Stimulated activated effector memory CD8-positive, alpha-beta T cell treated with anti-CD3 and anti-CD28 coated beads, Interleukin-12 subunit alpha, Interleukin-12 subunit beta, amount 100 ng/mL, for 72 hours (primary cell): ENCODE measurements at regions not wholly inside any gene's neighbourhood (a gene's known extent, or its start where the extent isn't known, plus 50 kb on each side); places are given as distances from the start of the nearest gene placed in this dataset.
"Not testable (repeated sequence)": the region's sequence is repeated elsewhere in the genome, so short reads cannot be mapped to it uniquely, and the experiment has no call there.

ENCODE experiments used
- ATAC-seq: fragments of 150-1000 bp; cut with Tn5 transposase; 2 replicates; pipeline ENCODE4 v1.10.0; 2021
- DNase-seq, 2 donors: peaks; one replicate each; pipeline ENCODE4 v3.0.0; 2021 to 2022; ENCODE audit warnings: low spot score in 2 of 2
- H3K27ac Mint-ChIP-seq: one replicate; pipeline ENCODE4 v1.8.0; 2022; ENCODE audit warnings: mild to moderate bottlenecking, mixed read lengths
- H3K36me3 Mint-ChIP-seq: one replicate; pipeline ENCODE4 v1.8.0; 2022; ENCODE audit warnings: mild to moderate bottlenecking, mixed read lengths
- H3K4me1 Mint-ChIP-seq: one replicate; pipeline ENCODE4 v1.8.0; 2022; ENCODE audit warnings: mixed read lengths
- H3K4me3 Mint-ChIP-seq: one replicate; pipeline ENCODE4 v1.8.0; 2022; ENCODE audit warnings: mild to moderate bottlenecking, mixed read lengths
- H3K9me3 Mint-ChIP-seq: one replicate; pipeline ENCODE4 v1.8.0; 2022; ENCODE audit warnings: mixed read lengths

DNA sequence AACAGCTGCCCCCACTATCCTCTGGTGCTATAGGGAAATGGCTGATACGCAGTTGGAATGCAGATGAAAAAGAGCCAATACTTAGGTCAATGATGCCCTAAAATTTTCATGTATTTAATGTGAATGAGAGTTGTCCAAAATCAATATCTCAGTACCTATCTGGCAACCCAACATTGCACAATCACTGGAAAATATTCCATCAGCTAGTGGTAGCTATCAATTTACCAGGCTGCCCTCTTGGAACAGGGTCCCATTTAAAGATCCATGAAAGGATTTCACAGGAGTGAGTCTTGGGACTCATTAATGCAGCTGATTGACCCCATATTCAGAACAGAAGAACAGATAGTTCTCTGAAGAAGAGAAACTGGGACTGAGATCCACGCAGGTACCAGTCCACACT is 638.9 kb downstream of the SMARCA1 start:
- H3K4me3 Mint-ChIP-seq: no peak overlapping the region
- no peaks in the 10 kb centered on the region for H3K4me1 Mint-ChIP-seq
- no peaks in the 10 kb centered on the region for H3K9me3 Mint-ChIP-seq
- H3K27ac Mint-ChIP-seq: no peak overlapping the region
- no peaks in the 10 kb centered on the region for H3K36me3 Mint-ChIP-seq
- ATAC-seq: no peak
- no peak for DNase-seq

DNA sequence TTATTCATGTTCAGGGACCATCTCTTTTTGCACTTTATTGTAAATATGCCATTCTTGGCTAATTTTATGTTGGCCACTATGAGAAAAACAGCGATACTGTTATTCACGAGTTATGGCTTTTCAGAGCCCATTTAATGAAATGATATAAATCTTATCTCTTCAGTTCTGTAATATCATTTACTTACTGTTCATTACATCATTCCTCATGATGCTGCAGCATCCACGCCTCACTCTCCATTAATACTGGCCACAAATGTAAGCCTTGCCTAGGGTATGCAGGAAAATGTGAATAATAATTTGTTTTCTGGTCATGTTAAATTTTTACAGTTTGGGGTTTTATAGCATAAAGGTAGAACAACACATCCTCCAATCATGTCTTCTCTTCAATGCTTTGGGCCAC is 639.6 kb downstream of the SMARCA1 start:
- DNase-seq (no peak), ATAC-seq (no peak)
- no peaks in the 10 kb centered on the region for H3K4me1 Mint-ChIP-seq
- no peak overlapping the region for H3K4me3 Mint-ChIP-seq
- no peak overlapping the region for H3K27ac Mint-ChIP-seq
- H3K9me3 Mint-ChIP-seq: no peaks in the 10 kb centered on the region
- no peaks in the 10 kb centered on the region for H3K36me3 Mint-ChIP-seq

DNA sequence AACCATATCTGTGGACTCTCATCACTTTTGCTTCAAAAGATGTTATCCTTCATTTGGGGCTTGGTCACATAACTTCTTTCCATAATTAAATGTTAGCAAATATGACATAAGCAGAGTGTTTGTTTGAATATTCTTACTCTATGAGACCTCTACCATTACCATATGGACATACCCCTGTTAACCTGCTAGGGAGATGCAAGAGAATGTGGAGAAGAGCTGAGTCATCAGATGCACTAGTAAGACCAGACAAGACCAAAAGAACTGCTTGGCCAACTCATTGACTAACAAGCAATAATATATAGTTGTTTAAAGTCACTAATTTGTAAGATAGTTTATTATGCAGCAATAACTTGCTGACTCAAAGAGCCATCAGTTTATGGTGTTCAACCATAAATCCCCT is 652.9 kb downstream of the SMARCA1 start:
- H3K4me1 Mint-ChIP-seq: no peaks in the 10 kb centered on the region
- no peak overlapping the region for H3K4me3 Mint-ChIP-seq
- ATAC-seq: no peak
- H3K36me3 Mint-ChIP-seq: no peaks in the 10 kb centered on the region
- no peak for DNase-seq
- no peak overlapping the region for H3K27ac Mint-ChIP-seq
- no peaks in the 10 kb centered on the region for H3K9me3 Mint-ChIP-seq

DNA sequence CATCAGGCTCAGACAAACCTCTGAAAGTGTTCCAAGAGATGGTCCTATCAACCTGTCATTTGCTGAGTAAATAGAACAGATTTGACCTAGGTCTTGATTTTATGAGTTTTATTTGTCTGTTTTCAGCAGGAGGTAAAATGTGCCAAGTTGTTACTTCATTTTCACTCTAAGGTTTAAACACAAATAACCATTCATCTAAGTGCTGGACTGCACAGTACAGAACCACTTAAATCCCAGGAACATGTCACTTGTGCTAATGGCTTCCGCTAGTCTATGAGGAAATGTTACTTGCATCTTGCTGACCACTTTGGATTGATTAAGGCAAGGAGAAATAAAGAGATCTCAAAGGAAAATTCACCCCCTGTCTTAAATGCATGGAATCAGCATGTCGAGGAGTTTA is 660.7 kb downstream of the SMARCA1 start:
- ATAC-seq (no peak), DNase-seq (no peak)
- no peak overlapping the region for H3K4me3 Mint-ChIP-seq
- H3K4me1 Mint-ChIP-seq: no peaks in the 10 kb centered on the region
- H3K27ac Mint-ChIP-seq: no peak overlapping the region
- H3K9me3 Mint-ChIP-seq: no peaks in the 10 kb centered on the region
- no peaks in the 10 kb centered on the region for H3K36me3 Mint-ChIP-seq

DNA sequence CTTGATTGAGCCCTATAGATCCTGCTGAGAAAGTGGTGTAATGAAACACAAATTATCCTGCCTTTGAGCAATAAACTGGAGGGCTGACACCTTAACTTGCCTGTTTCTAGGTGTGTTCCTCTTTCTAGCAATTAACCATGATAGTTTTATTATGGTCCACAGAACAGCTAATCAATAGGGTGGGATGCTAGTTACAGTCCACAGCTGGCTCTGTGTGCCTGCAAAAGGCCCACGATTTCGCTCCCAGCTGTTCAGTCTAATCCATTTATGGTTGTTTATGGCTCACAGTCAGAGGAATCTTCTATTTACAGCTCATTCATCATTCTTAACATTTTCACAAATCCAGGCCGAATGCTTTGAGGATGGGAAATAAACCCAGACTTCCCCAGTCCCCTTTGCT is 674.9 kb downstream of the SMARCA1 start:
- ATAC-seq (no peak), DNase-seq (no peak)
- no peaks in the 10 kb centered on the region for H3K36me3 Mint-ChIP-seq
- no peaks in the 10 kb centered on the region for H3K4me1 Mint-ChIP-seq
- H3K27ac Mint-ChIP-seq: no peak overlapping the region
- H3K9me3 Mint-ChIP-seq: peaks cover 4% of the 10 kb centered on the region
- H3K4me3 Mint-ChIP-seq: no peak overlapping the region

DNA sequence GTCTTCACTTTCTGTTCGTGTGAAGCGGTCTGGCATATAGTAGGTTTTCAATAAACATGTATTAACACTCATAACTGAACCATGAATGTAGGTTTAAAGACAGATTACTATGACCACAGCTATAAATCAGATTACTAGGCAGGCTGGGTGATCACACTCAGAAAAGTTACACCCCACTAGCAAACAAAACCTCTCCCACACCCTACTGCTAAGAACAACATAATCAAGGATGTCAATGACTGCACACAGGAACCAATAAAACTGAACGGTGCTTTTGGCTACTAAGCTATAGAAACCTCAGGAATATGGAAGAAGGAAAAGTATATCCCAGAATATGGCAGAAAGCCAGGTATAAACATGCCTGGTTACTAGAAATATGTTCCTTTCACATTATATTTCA is 676.9 kb downstream of the SMARCA1 start:
- ATAC-seq (no peak), DNase-seq (no peak)
- Mint-ChIP-seq H3K4me3 (no peak overlapping the region), H3K36me3 (no peaks in the 10 kb centered on the region), H3K4me1 (no peaks in the 10 kb centered on the region), H3K9me3 (no peaks in the 10 kb centered on the region), H3K27ac (no peak overlapping the region)

DNA sequence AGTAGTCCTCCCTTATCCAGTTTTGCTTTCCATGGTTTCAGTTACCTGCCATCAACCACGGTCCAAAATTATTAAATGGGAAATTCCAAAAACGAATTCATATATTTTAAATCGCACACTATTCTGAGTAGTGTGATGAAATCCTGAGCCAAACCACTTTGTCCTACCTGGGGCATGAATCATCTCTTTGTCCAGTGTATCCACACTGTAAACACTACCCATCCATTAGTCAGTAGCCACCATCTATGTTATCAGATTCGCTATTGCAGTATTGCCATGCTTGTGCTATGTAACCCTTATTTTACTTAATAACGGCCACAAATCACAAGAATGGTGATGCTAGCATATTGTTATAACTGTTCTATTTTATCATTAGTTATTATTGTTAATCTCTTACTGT is 704.6 kb downstream of the SMARCA1 start:
- Mint-ChIP-seq H3K27ac (no peak overlapping the region), H3K4me1 (no peaks in the 10 kb centered on the region), H3K36me3 (no peaks in the 10 kb centered on the region), H3K4me3 (no peak overlapping the region), H3K9me3 (no peaks in the 10 kb centered on the region)
- DNase-seq (no peak), ATAC-seq (no peak)

DNA sequence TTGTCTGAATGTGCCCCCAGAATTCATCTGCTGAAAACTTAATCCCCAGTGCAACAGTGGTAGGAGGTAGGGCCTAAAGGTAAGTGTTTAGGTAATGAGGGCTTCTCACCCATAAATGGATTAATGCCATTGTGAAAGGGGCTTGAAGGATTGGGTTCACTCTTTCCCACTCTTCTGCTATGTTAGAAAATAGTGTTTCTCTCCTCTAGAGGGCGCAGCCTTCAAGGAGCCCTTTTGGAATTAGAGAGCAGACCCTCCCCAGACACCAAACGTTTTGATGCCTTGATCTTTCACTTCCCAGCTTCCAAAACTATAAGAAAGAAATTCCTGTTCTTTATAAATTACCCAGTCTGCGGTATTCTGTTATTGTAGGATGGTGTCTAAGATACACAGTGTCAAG is 706.4 kb downstream of the SMARCA1 start:
- H3K36me3 Mint-ChIP-seq: no peaks in the 10 kb centered on the region
- no peak for ATAC-seq

DNA sequence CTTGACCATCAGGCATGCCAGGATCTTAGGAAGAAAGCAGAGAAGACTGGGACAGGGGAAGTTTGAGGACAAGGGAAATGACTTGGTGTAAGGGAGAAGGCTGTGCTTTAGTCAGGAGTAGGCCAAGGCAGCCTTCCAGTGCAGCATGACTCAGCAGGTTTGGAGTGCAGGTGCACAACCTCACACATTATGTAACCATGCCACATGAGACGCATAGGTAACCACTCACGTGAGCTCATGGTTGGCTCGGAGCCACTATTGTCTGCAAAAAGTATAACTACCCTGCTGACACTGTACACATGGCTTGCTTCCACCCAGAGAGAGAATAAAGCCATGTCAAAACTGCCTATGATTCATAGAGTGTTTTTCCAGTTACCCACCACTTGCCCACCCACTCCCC is 715.9 kb downstream of the SMARCA1 start:
- no peaks in the 10 kb centered on the region for H3K36me3 Mint-ChIP-seq
- no peak overlapping the region for H3K4me3 Mint-ChIP-seq
- no peak overlapping the region for H3K27ac Mint-ChIP-seq
- DNase-seq: no peak
- ATAC-seq: no peak
- H3K4me1 Mint-ChIP-seq: no peaks in the 10 kb centered on the region
- peaks cover 3% of the 10 kb centered on the region for H3K9me3 Mint-ChIP-seq

More for the DNA sequence above, 706.4 kb downstream of the SMARCA1 start:
- no peaks in the 10 kb centered on the region for H3K9me3 Mint-ChIP-seq
- no peak for DNase-seq
- H3K27ac Mint-ChIP-seq: no peak overlapping the region
- no peaks in the 10 kb centered on the region for H3K4me1 Mint-ChIP-seq
- H3K4me3 Mint-ChIP-seq: no peak overlapping the region

DNA sequence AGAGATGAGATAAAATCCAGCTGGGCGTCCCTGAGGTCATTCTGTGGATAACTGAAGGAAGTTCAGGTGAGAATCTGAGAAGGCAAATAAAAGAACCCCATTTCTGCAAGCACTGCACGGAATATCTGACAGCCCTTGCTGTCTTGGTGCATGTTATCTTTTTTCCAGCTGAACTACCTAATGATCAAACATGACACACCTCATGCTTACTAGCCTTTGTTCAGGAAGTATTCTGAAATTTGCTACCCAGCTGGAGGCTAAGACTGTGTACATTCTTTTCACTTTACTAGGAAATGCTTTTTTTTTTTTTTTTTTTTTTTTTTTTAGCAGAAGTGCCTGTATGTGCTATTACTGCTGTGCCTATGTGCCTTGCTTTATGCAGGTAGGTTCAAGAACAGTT is 718.1 kb downstream of the SMARCA1 start:
- no peaks in the 10 kb centered on the region for H3K4me1 Mint-ChIP-seq
- DNase-seq: no peak
- no peaks in the 10 kb centered on the region for H3K36me3 Mint-ChIP-seq
- H3K9me3 Mint-ChIP-seq: peaks cover 5% of the 10 kb centered on the region
- no peak overlapping the region for H3K4me3 Mint-ChIP-seq
- no peak overlapping the region for H3K27ac Mint-ChIP-seq
- ATAC-seq: no peak

DNA sequence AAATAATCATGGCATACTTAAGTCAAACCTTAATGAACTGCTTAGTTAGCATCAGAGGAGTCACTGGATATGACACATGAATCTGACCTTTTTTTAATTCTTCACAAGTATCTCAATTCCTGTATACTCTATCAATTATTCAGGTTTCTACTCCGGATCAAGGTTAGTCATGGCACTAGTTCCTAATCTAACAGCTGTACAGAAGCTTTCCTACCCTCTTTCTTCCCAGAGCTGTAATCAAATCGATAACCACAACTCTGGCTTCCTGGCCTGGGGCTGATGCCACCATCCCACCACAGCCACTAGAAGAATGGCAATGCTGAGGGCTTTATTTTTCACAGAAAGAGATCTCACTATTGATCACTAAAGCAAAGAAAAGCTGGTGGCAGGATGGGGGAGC is 718.5 kb downstream of the SMARCA1 start:
- H3K9me3 Mint-ChIP-seq: peaks cover 5% of the 10 kb centered on the region
- DNase-seq (no peak), ATAC-seq (no peak)
- H3K4me1 Mint-ChIP-seq: no peaks in the 10 kb centered on the region
- H3K27ac Mint-ChIP-seq: no peak overlapping the region
- no peak overlapping the region for H3K4me3 Mint-ChIP-seq
- H3K36me3 Mint-ChIP-seq: no peaks in the 10 kb centered on the region

DNA sequence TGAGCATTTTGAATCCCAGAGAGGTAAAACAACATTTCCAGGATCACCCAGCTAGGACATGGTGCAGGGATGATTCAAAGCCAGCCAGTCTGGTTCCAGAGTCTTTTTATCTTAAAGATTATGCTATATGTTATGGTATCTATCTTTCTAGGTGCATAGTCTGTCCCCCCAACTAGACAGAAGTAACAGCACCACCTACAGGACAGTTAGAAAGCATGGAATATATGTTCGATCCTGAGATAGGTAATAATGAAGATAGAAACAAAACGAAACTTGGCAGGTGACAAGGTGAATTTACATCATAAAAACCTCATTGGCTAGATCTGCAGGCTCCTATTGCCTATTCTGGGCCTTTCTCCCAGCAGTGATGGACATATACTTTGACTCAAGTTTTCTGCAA is 723.2 kb downstream of the SMARCA1 start:
- Mint-ChIP-seq H3K36me3 (no peaks in the 10 kb centered on the region), H3K4me3 (no peak overlapping the region)
- DNase-seq: no peak

DNA sequence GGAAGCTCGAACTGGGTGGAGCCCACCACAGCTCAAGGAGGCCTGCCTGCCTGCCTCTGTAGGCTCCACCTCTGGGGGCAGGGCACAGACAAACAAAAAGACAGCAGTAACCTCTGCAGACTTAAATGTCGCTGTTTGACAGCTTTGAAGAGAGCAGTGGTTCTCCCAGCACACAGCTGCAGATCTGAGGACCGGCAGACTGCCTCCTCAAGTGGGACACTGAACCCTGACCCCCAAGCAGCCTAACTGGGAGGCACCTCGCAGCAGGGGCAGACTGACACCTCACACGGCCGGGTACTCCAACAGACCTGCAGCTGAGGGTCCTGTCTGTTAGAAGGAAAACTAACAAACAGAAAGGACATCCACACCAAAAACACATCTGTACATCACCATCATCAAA is 730.9 kb upstream of the ACTRT1 start:
- not testable (repeated sequence) for ATAC-seq, H3K36me3 Mint-ChIP-seq, DNase-seq, H3K27ac Mint-ChIP-seq, H3K9me3 Mint-ChIP-seq
- Mint-ChIP-seq H3K4me1 (peaks cover 12% of the 10 kb centered on the region), H3K4me3 (peak overlapping the region; percentile 27)

More for the DNA sequence above, 723.2 kb downstream of the SMARCA1 start:
- Mint-ChIP-seq H3K27ac (no peak overlapping the region), H3K9me3 (peaks cover 2% of the 10 kb centered on the region), H3K4me1 (no peaks in the 10 kb centered on the region)
- no peak for ATAC-seq

DNA sequence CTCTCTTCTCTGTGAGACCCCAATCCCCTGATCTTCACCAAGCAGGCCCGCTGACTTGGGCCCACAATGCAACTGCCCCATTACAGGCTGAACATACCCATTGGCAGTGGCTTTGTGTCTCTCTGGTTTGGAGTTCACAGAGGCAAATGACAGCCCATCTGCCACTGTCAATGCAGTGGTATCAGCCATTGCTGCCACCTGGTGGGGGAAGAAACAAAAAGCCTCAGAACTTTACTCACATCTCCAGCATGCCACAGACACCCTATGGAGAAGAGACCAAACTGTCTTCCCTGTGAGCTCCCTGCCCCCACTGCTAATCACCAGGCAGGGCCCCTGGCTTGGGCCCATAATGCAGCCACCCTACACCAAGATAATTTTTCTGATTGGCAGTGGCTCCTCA is 729.3 kb upstream of the ACTRT1 start:
- no peak overlapping the region for H3K27ac Mint-ChIP-seq
- DNase-seq: peak in 1 of 2 donors; percentile 46

DNA sequence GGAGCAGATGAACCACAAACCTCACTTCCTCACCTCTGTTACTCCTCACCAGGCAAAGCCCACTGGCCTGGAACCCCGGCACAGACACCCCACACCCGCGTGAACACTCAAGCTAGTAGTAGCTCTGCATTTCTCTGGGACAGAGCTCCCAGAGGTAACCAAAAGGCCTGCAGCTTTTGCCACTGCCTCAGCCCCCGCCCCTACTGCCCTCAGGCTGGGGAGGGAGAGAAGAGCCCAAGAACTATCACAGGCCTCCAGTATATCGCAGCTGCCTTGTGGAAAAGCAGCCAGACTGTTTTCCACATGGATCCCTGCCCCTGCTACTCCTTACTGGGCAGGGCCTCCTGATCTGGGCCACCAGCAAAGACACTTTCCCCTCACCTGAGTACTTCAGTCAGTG is 728.7 kb upstream of the ACTRT1 start:
- H3K27ac Mint-ChIP-seq: no peak overlapping the region
- no peaks in the 10 kb centered on the region for H3K36me3 Mint-ChIP-seq
- no peak overlapping the region for H3K4me3 Mint-ChIP-seq
- ATAC-seq: no peak
- DNase-seq: no peak
- peaks cover 8% of the 10 kb centered on the region for H3K9me3 Mint-ChIP-seq
- H3K4me1 Mint-ChIP-seq: peaks cover 12% of the 10 kb centered on the region

More for the DNA sequence above, 729.3 kb upstream of the ACTRT1 start:
- ATAC-seq: peak; percentile 31
- H3K4me3 Mint-ChIP-seq: no peak overlapping the region
- peaks cover 12% of the 10 kb centered on the region for H3K4me1 Mint-ChIP-seq
- H3K36me3 Mint-ChIP-seq: no peaks in the 10 kb centered on the region
- H3K9me3 Mint-ChIP-seq: peaks cover 8% of the 10 kb centered on the region

DNA sequence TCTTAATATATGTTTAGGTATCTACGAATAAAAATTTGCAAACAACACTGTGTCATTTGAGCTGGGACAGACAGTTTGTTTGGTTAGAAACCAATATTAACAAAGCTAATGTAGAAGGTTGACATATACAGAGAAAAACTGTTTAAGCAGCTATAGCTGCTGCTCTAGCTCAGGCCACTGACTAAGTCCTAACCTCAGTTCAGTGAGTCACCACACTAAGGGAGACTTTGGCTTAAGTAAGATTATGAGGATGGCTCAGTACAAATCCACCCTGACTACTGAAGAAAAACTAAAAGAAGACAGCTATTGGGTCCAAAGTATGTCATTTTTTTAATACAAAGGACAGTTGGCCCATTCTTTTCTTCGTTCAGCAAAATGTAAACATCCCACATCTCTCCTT is 717.3 kb upstream of the ACTRT1 start:
- ATAC-seq (no peak), DNase-seq (no peak)
- H3K27ac Mint-ChIP-seq: no peak overlapping the region
- no peaks in the 10 kb centered on the region for H3K4me1 Mint-ChIP-seq
- no peaks in the 10 kb centered on the region for H3K36me3 Mint-ChIP-seq
- H3K9me3 Mint-ChIP-seq: peaks cover 11% of the 10 kb centered on the region
- no peak overlapping the region for H3K4me3 Mint-ChIP-seq

DNA sequence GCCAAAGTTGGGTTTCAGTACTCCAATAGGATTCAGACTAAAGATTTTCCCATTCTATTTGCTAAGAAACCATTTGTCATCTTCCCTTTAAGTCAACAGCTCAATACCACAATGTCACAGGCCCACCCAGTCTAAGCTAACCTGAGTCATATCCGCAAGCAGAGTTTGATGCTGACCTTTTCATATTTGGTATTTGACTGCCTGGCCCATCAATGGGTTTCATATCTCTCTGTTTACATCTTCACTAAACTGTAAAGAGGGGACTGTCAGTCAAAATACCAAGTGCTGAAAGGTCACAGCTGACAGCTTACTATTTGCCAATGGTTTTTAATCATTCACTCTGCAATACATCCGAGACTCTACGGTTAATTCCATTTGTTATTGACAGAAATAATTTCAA is 707.5 kb upstream of the ACTRT1 start:
- no peaks in the 10 kb centered on the region for H3K36me3 Mint-ChIP-seq
- H3K27ac Mint-ChIP-seq: no peak overlapping the region
- DNase-seq (no peak), ATAC-seq (no peak)
- peaks cover 8% of the 10 kb centered on the region for H3K9me3 Mint-ChIP-seq
- H3K4me1 Mint-ChIP-seq: no peaks in the 10 kb centered on the region
- H3K4me3 Mint-ChIP-seq: no peak overlapping the region
